GM12891 (cell line): ENCODE measurements at regions not wholly inside any gene's neighbourhood (a gene's known extent, or its start where the extent isn't known, plus 50 kb on each side); places are given as distances from the start of the nearest gene placed in this dataset.

Experiments used
- PAX5 ChIP-seq: IDR thresholded peaks from 2 replicates; pipeline ENCODE4 v1.6.1; 2011; ENCODE audit warnings: low read length, moderate library complexity, mild to moderate bottlenecking; ENCODE audit not compliant: insufficient read depth, severe bottlenecking
- POLR2A ChIP-seq: IDR thresholded peaks from 2 replicates; pipeline ENCODE4 v1.6.1; 2011; ENCODE audit warnings: low read depth, low read length, control low read depth
- POLR2AphosphoS5 ChIP-seq: IDR thresholded peaks from 2 replicates; pipeline ENCODE4 v1.6.1; 2011; ENCODE audit warnings: low read depth, low read length, control low read depth
- POU2F2 ChIP-seq: IDR thresholded peaks from 2 replicates; pipeline ENCODE4 v1.6.1; 2011; ENCODE audit warnings: low read depth, mild to moderate bottlenecking, control low read depth, low read length, moderate library complexity

- TF ChIP-seq POLR2AphosphoS5 (no peak), POLR2A (no peak), PAX5 (no peak), POU2F2 (no peak)
Observed at GRCh38 chr3:181616088-181617070, 95.3 kb upstream of the SOX2 start.
